SK-MEL-5 (cell line): ENCODE measurements at regions not wholly inside any gene's neighbourhood (a gene's known extent, or its start where the extent isn't known, plus 50 kb on each side); places are given as distances from the start of the nearest gene placed in this dataset.

Source experiments
- DNase-seq: peaks from one replicate; pipeline ENCODE4 v3.0.0-alpha.2; 2016; ENCODE audit warnings: low read depth, low spot score
- in situ Hi-C: cut with HindIII; loops from 2 replicates; pipeline ENCODE4 v1.10.0; 2016; ENCODE audit warnings: low sequenced_read_pairs, high pct_unique_total_duplicates, low pct_unique_long_range_greater_than_20kb

DNA sequence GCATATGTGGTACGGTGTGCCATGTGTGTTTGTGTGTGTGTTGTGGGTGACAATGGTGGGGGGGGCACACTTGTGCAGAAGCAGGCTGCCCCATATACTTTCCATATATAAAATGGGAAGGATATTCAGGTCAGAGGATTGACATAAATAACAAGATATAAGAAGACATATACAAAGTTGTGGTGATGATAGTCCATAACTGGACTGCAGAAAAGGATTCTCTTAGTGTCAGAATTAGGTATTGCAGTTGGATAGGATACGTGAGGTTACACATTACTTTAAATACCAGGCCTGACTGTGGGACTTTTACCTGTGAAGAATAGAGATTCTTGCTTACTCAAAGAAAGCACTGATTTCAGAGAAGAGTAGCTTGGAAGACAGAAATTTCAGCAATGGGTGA lies 1260.3 kb downstream of the EPHA7 start:
- no peak for DNase-seq
- in situ Hi-C loops = no loop called here

GRCh38 chr6:92150553-92150952 lies 1268.8 kb downstream of the EPHA7 start:
- in situ Hi-C loops = no loop called here
- DNase-seq = no peak

- no peak for DNase-seq
- in situ Hi-C loops = no loop called here
Observed at GRCh38 chr6:92147246-92147645, 1272.1 kb downstream of the EPHA7 start.

- in situ Hi-C loops = no loop called here
- no peak for DNase-seq
Observed at GRCh38 chr6:92139601-92140000, 1279.8 kb downstream of the EPHA7 start.

GRCh38 chr6:92132957-92133356 lies 1286.4 kb downstream of the EPHA7 start:
- in situ Hi-C loops = no loop called here
- DNase-seq = no peak

DNA sequence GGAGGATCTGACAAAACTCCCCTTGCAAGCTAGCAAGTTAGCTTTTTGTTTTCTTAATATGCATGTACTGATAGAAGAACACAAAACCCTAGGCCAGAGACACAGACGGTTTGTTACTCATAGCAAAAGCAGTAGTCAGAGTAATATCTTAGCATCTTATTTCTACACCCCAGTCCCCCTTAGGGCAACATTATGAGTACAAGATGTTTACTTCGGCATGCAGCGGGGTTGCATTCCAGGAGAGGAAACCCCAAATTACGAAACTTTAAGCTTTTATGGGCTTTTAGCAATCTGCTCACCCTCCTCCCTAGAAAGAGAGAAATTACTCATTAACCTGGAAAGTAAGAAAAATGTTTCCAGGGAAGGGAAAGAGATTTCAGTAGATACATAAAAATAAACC lies 1286.9 kb downstream of the EPHA7 start:
- in situ Hi-C loops = no loop called here
- no peak for DNase-seq

DNA sequence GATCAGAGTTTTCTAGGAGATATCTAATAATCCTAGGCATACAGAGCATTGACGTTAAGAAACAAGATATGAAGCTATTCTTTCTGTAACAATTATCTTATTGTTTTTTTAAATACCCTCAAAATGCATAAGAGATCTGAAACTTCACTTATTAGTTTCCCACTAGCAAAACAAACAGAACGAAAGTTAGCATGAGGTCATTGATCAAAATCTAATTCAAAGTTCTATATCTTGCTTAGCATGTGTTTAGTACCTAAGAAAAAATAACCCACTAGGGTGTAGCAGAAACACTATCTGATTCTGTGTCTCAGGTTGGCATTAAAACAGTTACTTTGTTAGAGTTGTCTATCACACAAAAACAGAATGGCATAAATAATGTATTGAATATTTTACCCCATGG lies 1288.4 kb downstream of the EPHA7 start:
- in situ Hi-C loops = no loop called here
- DNase-seq = no peak

- in situ Hi-C loops = no loop called here
- no peak for DNase-seq
Observed at GRCh38 chr6:92126983-92127382, 1292.4 kb downstream of the EPHA7 start.

- DNase-seq = no peak
- in situ Hi-C loops = no loop called here
Observed at GRCh38 chr6:92126088-92126487, 1293.3 kb downstream of the EPHA7 start.

DNA sequence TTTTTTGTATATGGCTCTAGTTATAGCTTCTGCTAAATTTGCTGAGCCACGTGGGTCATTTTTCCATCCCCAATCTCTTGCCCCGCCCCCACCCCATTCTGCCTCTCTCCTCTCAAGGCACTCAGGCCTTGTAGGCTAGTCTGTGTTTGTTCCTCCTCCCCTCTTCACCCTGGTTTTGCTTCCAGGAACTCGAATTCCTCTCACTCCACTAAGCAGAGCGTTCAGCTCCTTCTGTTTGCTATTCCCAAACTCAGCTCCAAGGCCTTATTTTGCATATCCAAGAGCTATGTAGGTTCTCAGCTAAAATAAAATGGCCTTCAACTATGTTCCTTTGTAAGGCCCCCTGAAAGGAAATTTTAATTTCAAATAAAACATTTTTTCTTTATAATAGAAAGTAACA lies 1293.7 kb downstream of the EPHA7 start:
- in situ Hi-C loops = no loop called here

GRCh38 chr6:92124200-92124651 lies 1295.1 kb downstream of the EPHA7 start:
- in situ Hi-C loops = no loop called here

More for the DNA sequence above, 1293.7 kb downstream of the EPHA7 start:
- no peak for DNase-seq

DNA sequence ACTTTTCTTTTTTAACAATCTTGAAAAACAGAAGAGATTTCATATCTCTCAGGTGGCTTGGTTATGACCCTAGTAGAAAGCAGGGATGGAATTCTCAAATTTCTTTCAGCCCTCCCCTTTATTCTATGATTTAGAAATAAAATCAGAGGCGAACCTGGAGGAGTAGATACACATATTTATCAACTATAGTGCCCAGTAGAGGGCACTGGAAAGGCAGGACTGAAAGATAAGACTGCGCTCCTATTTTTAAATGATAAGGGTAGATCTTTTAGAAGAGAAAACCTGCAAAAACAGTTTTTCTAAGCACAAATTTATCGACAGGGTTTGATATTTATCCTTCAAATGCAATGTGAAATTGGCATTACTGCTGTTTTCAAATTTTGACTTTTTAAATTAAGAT lies 1296.6 kb downstream of the EPHA7 start:
- in situ Hi-C loops = no loop called here
- DNase-seq = peak; percentile 66

More at GRCh38 chr6:92124200-92124651, 1295.1 kb downstream of the EPHA7 start:
- peak; percentile 58 for DNase-seq

- in situ Hi-C loops = no loop called here
- no peak for DNase-seq
Observed at GRCh38 chr6:92121228-92121627, 1298.1 kb downstream of the EPHA7 start.

DNA sequence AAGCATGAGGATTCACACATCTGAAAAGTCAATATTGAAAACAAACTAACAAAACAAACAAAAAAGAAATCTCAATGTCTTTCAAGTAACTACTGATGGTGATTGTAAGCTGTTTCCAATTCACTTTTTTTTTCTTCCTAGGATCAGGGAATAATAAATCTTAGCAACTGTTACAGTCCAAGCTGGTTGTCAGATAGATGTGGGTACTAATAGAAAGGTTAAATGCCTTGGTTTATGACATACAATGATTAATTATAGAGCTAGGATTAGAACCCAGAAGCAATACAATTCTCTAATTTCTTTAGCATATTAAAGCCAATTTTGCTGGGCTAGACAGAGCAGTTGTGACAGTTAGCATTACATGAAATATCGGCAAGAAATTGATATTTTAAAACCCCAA lies 1301.6 kb downstream of the EPHA7 start:
- in situ Hi-C loops = no loop called here
- no peak for DNase-seq

GRCh38 chr6:92114797-92115196 lies 1304.6 kb downstream of the EPHA7 start:
- no peak for DNase-seq
- in situ Hi-C loops = no loop called here

- in situ Hi-C loops = no loop called here
- no peak for DNase-seq
Observed at GRCh38 chr6:92114091-92114675, 1305.2 kb downstream of the EPHA7 start.

DNA sequence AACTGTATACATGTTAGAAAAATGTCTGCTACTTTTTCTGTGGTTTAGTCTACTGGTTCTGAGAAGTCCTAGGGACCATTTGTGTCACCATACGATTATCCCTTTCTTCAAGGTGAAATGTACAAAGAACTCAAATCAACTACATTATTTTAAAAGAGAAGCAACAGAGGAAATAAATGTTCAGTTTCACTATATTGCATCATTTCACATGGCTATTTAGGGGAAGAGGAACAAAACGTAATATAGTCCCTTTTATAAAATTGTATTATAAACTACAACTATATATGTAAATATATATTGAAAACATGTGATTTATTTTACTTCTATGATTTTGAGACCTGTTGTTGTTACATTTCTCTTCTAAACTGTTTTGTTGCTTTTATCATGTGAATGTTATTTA lies 1308.0 kb downstream of the EPHA7 start:
- no peak for DNase-seq
- in situ Hi-C loops = no loop called here

GRCh38 chr6:92110403-92110802 lies 1309.0 kb downstream of the EPHA7 start:
- no peak for DNase-seq
- in situ Hi-C loops = no loop called here

- no peak for DNase-seq
- in situ Hi-C loops = no loop called here
Observed at GRCh38 chr6:92109956-92110355, 1309.4 kb downstream of the EPHA7 start.

- DNase-seq = no peak
- in situ Hi-C loops = no loop called here
Observed at GRCh38 chr6:92109256-92109655, 1310.1 kb downstream of the EPHA7 start.
